Endothelial cell of umbilical vein (primary cell): ENCODE measurements at regions not wholly inside any gene's neighbourhood (a gene's known extent, or its start where the extent isn't known, plus 50 kb on each side); places are given as distances from the start of the nearest gene placed in this dataset.

ENCODE experiments used
- CTCF ChIP-seq, 2 donors: IDR thresholded peaks; 1 replicate in 1 of 2; 2 replicates in 1 of 2; pipeline ENCODE4 v1.5.1; 2011; ENCODE audit warnings: low read length in 2 of 2, mild to moderate bottlenecking in 2 of 2, moderate library complexity in 2 of 2, control low read depth in 1 of 2, inconsistent platforms in 1 of 2, low read depth in 1 of 2; ENCODE audit not compliant: insufficient read depth in 1 of 2; ENCODE audit errors: extremely low read depth in 1 of 2
- EZH2 ChIP-seq: IDR thresholded peaks from 2 replicates; pipeline ENCODE4 v1.6.1; 2012; ENCODE audit warnings: borderline replicate concordance, low read depth, mild to moderate bottlenecking, moderate library complexity, low read length, inconsistent platforms; ENCODE audit not compliant: severe bottlenecking
- GATA2 ChIP-seq: IDR thresholded peaks from 2 replicates; pipeline ENCODE4 v1.7.0; 2011; ENCODE audit warnings: low read depth, mild to moderate bottlenecking, moderate library complexity, mixed read lengths, low read length; ENCODE audit not compliant: insufficient read length, insufficient read depth
- JUN ChIP-seq: IDR thresholded peaks from 2 replicates; pipeline ENCODE4 v1.6.1; 2011; ENCODE audit warnings: borderline replicate concordance, low read depth; ENCODE audit not compliant: insufficient read length, insufficient read depth
- MAX ChIP-seq: IDR thresholded peaks from 2 replicates; pipeline ENCODE4 v1.6.1; 2011; ENCODE audit not compliant: insufficient read depth, insufficient read length
- MYC ChIP-seq: IDR thresholded peaks from one replicate; pipeline ENCODE4 v1.6.1; 2011; ENCODE audit warnings: mild to moderate bottlenecking, low read depth, low read length
- POLR2A ChIP-seq: IDR thresholded peaks from 2 replicates; pipeline ENCODE4 v1.6.1; 2012; ENCODE audit warnings: low read depth, mild to moderate bottlenecking, control low read depth, low read length
- POLR2AphosphoS5 ChIP-seq: IDR thresholded peaks from 2 replicates; pipeline ENCODE4 v1.6.1; 2012; ENCODE audit warnings: low read depth, mild to moderate bottlenecking, control low read depth, low read length, moderate library complexity; ENCODE audit not compliant: insufficient read depth

GRCh38 chr3:81274671-81275070 is 486.8 kb downstream of the GBE1 start:
- no peak for TF ChIP-seq CTCF (IDR thresholded peaks at IDR 0.05; ENCODE audit: extremely low read depth in 1 of 2, insufficient read depth in 1 of 2, low read depth in 1 of 2, low read length in 2 of 2)
- TF ChIP-seq POLR2A = no peak
- TF ChIP-seq POLR2AphosphoS5 = no peak
- no peak for TF ChIP-seq MAX
- TF ChIP-seq MYC = no peak
- no peak for TF ChIP-seq JUN
- no peak for TF ChIP-seq EZH2
- TF ChIP-seq GATA2 = no peak
